ENCODE measurements at regions not wholly inside any gene's neighbourhood (a gene's known extent, or its start where the extent isn't known, plus 50 kb on each side); places are given as distances from the start of the nearest gene placed in this dataset.
A peak's percentile ranks its signal among the peaks of the same experiment; 100 is the strongest.

DNA sequence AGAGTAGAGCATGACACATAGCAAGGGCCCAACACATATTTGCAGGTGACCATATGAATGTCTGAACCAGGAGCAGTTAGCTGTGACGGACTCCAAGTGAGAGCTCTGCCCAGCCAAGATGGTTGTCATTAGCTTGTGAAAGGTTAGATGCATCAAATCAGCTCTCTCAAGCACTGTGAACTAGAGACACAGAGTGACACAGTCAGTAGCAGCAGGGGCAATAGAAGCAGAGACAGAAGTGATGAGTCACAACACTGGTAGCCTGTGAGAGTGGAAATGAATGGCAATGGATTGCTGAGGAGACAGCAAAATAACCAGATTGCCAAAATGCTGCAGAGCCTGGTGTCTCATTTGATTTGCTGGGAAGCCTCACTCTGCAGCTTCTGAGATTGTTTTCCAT is 558.9 kb downstream of the PKHD1 start:
- DNase-seq (ENCODE audit: low spot score) = no peak

DNA sequence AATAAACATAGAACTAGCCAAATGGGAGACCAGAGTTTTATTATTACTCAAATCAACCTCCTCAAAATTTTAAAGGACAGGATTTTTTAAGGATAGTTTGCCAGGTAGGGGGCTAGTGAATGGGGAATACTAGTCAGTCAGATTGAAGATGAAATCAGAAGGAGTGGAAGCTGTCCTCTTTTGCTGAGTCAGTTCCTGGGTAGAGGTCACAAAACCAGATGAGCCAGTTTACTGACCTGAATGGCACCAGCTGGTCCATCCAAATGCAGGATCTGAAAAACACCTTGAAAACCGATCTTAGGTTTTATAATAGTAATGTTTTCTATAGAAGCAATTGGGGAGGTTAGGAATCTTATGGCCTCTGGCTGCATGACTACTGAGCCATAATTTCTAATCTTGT is 558.2 kb downstream of the PKHD1 start:
- no peak for DNase-seq (ENCODE audit: low spot score)

DNA sequence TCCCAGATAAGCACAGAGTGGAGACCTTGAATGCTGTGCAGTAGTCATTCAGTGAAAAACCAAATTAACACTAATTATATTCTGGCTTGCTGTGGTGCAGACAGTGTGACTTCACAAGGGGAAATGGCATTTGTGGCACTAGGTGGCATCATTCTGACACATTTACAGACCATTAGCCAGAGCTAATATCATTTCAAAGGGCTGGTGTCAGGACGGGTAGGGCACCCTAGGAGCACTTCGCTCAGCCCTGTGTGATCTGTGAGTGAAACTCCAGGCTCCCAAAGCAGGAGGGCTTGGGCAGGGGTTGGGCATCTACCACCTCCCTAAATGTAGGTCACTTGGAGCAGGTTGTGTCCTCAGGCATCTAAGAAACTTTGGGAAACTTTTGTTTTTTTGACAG is 555.8 kb downstream of the PKHD1 start:
- DNase-seq (ENCODE audit: low spot score) = no peak

DNA sequence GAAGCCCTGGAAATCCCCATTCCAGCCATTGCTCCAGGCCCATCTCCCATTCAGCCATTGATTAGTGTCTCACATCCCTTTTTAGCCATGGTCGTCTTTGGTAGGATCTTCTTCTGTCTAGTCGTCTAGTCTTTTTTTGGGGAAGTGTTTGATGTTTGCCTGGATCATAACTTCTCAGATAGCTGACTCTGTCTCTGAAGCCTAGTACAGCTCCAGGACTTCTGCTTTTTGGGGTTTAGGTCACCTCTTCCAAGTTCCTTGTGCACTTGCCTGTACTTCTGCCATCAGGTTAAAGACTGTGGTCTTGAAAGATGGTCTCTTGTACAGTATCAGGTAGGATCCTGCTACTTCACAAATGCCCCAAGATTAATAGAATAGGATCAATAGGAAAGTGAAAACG is 553.5 kb downstream of the PKHD1 start:
- no peak for DNase-seq (ENCODE audit: low spot score)

DNA sequence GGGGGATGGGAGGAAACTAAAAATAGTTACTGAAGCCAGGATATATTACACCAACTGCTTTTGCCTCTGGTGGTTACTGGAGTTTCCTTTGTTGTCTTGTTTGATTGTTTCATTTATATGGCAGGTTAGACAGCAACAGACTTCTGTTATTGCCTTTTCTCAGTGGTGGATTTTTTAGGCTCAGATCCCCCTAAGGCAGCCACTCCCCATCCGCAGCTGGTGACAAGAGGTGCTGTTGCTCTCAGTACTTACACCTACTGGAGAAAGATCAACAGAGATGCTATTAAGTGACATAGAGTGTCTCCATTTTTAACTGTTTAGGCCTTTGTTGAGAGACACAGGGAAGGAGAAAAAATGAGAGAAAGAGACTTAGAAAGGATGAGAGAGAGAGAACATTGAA is 552.1 kb downstream of the PKHD1 start:
- DNase-seq (ENCODE audit: low spot score) = no peak

DNA sequence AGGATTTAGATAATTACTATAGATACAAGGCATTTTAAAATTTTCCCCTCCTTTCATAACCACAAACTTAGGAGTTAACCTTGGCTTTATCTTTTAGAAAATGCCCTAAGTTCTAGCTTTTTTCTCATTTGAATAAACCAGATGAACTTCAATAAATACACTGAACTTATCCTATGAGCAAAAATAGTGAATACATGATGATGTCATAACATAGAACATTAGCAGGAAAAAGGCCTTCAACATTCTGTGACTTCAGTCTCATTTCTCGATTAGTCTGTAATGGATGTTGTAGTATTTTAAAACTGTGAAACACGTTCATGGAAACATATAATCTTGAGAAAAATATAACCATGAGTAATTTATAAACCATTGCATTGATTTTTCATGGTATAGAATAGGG is 550.7 kb downstream of the PKHD1 start:
- DNase-seq (ENCODE audit: low spot score) = no peak

DNA sequence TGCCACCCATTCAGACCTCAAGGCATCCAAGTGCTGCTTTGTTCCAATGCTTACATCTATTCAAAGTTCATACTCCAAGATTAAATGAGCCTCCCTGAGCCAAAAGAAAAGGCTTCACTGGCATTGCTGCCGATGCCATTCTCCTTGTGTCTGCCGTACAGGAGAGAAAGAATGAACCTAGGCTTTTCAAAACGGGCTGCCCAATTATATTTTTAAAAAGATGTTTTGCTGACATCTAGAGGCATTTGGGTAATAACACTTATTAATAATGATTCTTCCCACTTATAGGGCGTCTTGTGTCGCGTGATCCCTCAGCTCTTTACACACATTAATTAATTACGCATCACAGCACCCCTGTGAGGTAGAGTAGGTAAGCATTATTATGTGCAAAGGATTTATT is 545.6 kb downstream of the PKHD1 start:
- DNase-seq (ENCODE audit: low spot score) = no peak

DNA sequence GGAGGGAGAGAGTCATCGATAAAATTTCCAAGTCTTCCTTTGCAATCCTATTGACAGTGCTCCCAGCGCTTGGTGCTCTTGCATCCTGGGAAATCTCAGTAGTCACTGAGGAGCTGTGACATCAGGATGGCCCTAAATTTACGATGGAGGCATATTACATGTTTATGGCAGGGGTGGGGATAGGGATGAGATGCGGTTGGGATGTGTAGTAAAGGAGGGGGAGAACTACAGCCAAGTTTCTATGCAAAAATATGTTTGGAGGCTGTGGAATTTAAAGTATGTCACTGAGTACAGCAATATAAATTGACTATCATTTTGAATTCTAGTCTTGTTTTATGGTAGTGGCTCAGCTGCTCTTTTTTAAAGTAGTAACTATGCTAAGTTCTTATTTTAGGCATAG is 544.9 kb downstream of the PKHD1 start:
- DNase-seq (ENCODE audit: low spot score) = no peak

DNA sequence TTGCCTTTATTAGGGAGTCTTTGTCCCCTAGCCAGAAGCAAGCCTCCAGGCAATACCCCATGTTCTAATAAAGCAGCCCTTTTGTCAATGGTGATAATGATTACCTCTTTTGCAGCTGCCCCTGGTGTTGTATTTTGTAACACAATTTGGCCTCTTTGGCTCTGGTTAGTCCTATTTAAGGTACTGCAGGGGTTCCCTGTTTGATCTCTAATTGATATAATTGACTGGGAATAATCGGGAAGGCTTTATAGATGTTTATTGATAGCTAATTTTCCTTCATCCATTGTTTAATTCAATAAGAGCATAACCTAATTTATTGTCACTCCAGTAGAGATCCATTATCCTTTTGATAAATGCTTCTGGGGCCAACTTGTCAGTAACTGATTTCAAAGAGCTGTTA is 537.2 kb downstream of the PKHD1 start:
- peak; percentile 56 for DNase-seq (ENCODE audit: low spot score)

DNA sequence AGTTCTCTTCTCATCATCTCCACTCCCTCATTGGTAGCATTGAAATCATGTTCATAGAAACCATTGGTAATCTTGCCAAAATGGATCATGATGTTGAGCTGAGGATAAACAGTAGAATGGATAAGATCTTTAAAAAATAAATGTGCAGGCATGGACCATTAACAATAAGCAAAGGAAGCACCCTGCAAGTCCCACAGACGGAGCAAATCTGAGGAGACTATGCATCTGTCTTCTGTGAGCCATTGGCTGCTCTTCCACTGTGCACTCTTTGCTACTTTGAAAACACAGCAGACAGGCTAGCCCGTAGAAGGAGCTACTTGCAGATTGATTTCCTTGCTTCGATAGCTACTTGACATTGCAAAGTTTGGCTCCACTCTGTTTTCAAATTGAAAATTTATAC is 535.0 kb downstream of the PKHD1 start:
- peak; percentile 87 for DNase-seq (ENCODE audit: low spot score)

DNA sequence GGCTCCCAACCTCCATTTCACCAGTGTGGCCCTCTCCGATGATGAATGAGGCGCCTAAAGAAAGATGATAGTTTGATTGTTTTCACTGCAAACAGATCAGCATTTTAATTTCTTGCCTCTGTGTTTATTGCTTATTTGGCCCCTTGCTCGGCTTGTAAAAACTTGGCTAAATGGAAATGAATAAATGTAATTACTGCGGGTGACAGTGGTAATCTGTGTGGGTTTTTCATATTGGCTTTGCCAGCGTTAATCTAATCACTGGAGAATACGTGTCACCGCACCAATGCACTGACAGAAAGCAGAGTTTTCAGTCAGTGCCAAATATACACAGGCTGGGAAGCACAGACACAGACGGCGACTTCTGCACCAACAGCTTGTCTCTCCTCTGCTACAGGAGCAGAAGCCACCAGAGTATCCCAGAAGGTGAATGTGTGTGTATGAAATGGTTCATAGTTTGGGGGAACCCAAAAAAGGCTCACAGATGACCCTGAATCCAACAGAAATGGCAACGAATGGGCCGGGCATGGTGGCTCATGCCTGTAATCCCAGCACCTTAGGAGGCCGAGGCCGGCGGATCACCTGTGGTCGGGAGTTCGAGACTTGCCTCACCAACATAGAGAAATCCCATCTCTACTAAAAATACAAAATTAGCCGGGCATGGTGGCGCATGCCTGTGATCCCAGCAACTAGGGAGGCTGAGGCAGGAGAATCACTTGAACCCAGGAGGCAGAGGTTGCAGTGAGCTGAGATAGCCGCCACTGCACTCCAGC is 534.0 kb downstream of the PKHD1 start:
- DNase-seq (ENCODE audit: low spot score) = peak; percentile 97

DNA sequence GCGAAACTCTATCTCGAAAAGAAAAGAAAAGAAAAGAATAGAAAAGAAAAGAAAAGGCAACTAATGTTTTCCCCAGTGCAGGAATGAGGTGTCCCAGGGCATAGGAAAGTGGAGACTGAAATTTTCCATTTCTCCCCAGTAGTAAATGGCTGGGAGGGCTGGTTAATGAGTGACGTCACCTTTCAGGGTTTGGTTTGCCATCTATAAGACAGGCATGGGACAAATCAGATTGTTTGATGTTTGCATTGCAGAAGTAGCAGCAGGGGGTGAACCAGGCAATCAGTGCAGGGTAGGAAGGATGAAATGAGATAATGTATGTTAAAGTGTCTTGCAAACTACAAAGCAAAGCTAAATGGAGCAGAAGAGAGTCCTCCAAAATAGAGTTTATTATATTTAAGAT is 533.4 kb downstream of the PKHD1 start:
- DNase-seq (ENCODE audit: low spot score) = peak; percentile 50

DNA sequence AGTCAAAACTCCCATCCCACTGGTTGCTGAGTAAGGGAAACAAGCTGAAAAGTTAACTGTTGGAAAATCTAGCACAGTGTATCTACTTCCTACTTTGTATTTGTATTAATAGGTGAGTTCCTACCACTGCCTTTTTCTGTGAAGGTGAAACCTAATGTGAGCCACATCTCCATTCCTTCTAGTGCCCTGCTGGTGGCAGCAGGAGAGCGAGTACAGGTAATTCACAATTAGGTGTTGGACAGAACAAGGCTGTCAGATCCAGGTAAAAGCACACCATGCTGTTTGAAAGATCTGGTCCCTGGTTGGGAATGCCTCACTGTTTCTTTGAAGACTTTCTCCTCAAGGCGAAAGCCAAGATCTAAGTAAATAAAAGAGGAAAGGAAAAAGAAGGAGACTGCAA is 528.4 kb downstream of the PKHD1 start:
- no peak for DNase-seq (ENCODE audit: low spot score)

DNA sequence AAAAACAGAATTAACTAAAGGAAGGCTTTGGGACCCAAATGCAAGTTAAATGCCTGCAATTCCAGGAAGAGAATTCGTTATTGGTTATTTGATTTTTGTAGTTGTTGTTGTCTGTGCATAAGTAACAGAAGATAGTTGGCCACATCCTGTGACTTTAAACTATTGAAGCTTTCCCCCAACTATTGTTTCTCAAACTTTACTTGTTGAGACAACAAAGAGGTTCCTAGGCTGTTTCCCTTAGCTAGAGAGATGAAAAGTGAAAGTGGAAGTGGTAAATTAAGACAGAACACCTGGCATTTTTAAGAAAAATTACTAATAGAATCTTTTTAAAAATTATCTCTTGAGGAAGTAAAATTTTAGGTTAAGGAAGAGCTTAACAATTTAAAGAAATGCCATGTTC is 525.2 kb downstream of the PKHD1 start:
- no peak for DNase-seq (ENCODE audit: low spot score)

Small RNAs in the stretch of these regions (small RNA-seq; reads per million reads assigned to genes)
- 0 to 0.50 reads per million in 2 experiments for gene RF00572

All from SK-N-DZ (cell line).